Keratinocyte (primary cell): ENCODE measurements at regions not wholly inside any gene's neighbourhood (a gene's known extent, or its start where the extent isn't known, plus 50 kb on each side); places are given as distances from the start of the nearest gene placed in this dataset.

Experiments used
- DNase-seq: peaks from one replicate; pipeline ENCODE4 v3.0.0-alpha.2; 2011; ENCODE audit warnings: low read depth, missing footprints, low spot score
- FAIRE-seq: peaks from 2 replicates; lab custom pipeline; 2011; peaks lifted over from hg19 to GRCh38; lab: Jason Lieb, UNC
- H2AFZ ChIP-seq: 2 replicates; pipeline ENCODE4 v1.6.0; 2012; ENCODE audit warnings: low read length, control low read depth, inconsistent platforms; ENCODE audit not compliant: control insufficient read depth
- H3K27ac ChIP-seq: 2 replicates; pipeline ENCODE4 v1.5.1; 2011; ENCODE audit warnings: low read length; ENCODE audit not compliant: control insufficient read depth, insufficient read depth
- H3K27me3 ChIP-seq: 3 replicates; pipeline ENCODE4 v1.6.0; 2011; ENCODE audit warnings: low read length; ENCODE audit not compliant: control insufficient read depth, insufficient read depth; ENCODE audit errors: extremely low read depth
- H3K36me3 ChIP-seq, 2 experiments: 2 replicates in 1 of 2; 3 replicates in 1 of 2; pipeline ENCODE4 v1.5.1; 2011; ENCODE audit warnings: low read length in 2 of 2, mild to moderate bottlenecking in 1 of 2; ENCODE audit not compliant: control insufficient read depth in 2 of 2, insufficient read depth in 2 of 2; ENCODE audit errors: extremely low read depth in 1 of 2
- H3K4me1 ChIP-seq: 3 replicates; pipeline ENCODE4 v1.5.1; 2011; ENCODE audit warnings: low read length; ENCODE audit not compliant: control insufficient read depth, insufficient read depth; ENCODE audit errors: extremely low read depth
- H3K4me2 ChIP-seq: 3 replicates; pipeline ENCODE4 v1.6.0; 2011; ENCODE audit warnings: low read depth, low read length; ENCODE audit not compliant: control insufficient read depth, insufficient read depth; ENCODE audit errors: extremely low read depth
- H3K4me3 ChIP-seq, 3 experiments: fragments of 200-600 bp in 1 of 3; sonication (generic) in 1 of 3; 2 replicates in 2 of 3; 3 replicates in 1 of 3; pipeline ENCODE4 v1.5.1; 2011 to 2016; ENCODE audit warnings: low read length in 3 of 3, mild to moderate bottlenecking in 3 of 3, control low read depth in 2 of 3, inconsistent platforms in 1 of 3, low read depth in 1 of 3, mixed read lengths in 1 of 3, mixed run types in 1 of 3, moderate library complexity in 1 of 3; ENCODE audit not compliant: control insufficient read depth in 2 of 3, insufficient read depth in 2 of 3; ENCODE audit errors: extremely low read depth in 1 of 3
- H3K79me2 ChIP-seq: 2 replicates; pipeline ENCODE4 v1.6.0; 2012; ENCODE audit warnings: low read length; ENCODE audit not compliant: control insufficient read depth, insufficient read depth
- H3K9ac ChIP-seq: 3 replicates; pipeline ENCODE4 v1.6.0; 2011; ENCODE audit warnings: low read length; ENCODE audit not compliant: control insufficient read depth, insufficient read depth; ENCODE audit errors: extremely low read depth
- H3K9me1 ChIP-seq: 3 replicates; pipeline ENCODE4 v1.6.0; 2011; ENCODE audit warnings: low read length; ENCODE audit not compliant: control insufficient read depth, insufficient read depth; ENCODE audit errors: extremely low read depth
- H3K9me3 ChIP-seq: 2 replicates; pipeline ENCODE4 v1.5.1; 2012; ENCODE audit warnings: low read depth, low read length; ENCODE audit not compliant: control insufficient read depth
- H4K20me1 ChIP-seq: 3 replicates; pipeline ENCODE4 v1.6.0; 2011; ENCODE audit warnings: low read length; ENCODE audit not compliant: control insufficient read depth, insufficient read depth; ENCODE audit errors: extremely low read depth
- EZH2 ChIP-seq: IDR thresholded peaks from one replicate; pipeline ENCODE4 v1.6.1; 2012; ENCODE audit warnings: inconsistent platforms, mild to moderate bottlenecking, low read length, moderate library complexity
- dilution Hi-C: fragments of 300-500 bp; cut with MboI; formaldehyde crosslinking; loops from one replicate; pipeline ENCODE4 v1.7.0; 2020; ENCODE audit warnings: low sequenced_read_pairs; ENCODE audit not compliant: extremely low pct_ligation_motif_present
- TF ChIP-seq, protein P1 (sequence below), 3 experiments: IDR thresholded peaks in 1 of 3; conservative IDR thresholded peaks in 1 of 3; optimal IDR thresholded peaks in 1 of 3; 2 replicates in 2 of 3; 3 replicates in 1 of 3; pipeline versions ENCODE3 to v1.5.1; 2011; ENCODE audit warnings: low read length in 3 of 3, mild to moderate bottlenecking in 3 of 3, moderate library complexity in 2 of 3, control low read depth in 1 of 3, inconsistent platforms in 1 of 3; ENCODE audit not compliant: insufficient read depth in 2 of 3; ENCODE audit errors: extremely low read depth in 1 of 3

DNA sequence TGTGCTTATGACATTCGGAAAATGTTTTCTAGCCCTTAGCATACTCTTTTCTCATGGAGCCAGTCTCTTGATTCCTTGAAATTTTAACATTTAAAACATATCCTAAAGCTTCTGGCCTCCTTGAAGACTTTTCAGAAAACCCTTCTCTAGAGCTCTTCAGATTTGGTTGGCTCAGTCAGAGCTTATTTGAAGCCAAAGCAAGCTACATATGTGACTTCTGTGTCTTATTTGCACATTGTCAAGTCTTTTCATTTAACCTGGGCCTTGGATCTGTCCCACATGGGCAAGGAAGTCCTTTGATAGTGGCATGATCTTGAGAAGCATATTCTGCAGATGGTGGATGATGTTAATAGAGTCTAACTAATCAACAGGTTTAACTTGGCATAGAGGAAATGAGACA is 116.5 kb downstream of the LACC1 start:
- H3K79me2 ChIP-seq: no peaks in the 10 kb centered on the region
- H3K4me3 ChIP-seq: no peak overlapping the region
- FAIRE-seq: no peak
- TF ChIP-seq, protein P1, sequence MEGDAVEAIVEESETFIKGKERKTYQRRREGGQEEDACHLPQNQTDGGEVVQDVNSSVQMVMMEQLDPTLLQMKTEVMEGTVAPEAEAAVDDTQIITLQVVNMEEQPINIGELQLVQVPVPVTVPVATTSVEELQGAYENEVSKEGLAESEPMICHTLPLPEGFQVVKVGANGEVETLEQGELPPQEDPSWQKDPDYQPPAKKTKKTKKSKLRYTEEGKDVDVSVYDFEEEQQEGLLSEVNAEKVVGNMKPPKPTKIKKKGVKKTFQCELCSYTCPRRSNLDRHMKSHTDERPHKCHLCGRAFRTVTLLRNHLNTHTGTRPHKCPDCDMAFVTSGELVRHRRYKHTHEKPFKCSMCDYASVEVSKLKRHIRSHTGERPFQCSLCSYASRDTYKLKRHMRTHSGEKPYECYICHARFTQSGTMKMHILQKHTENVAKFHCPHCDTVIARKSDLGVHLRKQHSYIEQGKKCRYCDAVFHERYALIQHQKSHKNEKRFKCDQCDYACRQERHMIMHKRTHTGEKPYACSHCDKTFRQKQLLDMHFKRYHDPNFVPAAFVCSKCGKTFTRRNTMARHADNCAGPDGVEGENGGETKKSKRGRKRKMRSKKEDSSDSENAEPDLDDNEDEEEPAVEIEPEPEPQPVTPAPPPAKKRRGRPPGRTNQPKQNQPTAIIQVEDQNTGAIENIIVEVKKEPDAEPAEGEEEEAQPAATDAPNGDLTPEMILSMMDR (optimal IDR thresholded peaks at IDR 0.05 in 1 of 3, IDR thresholded peaks at IDR 0.05 in 1 of 3, conservative IDR thresholded peaks at IDR 0.05 in 1 of 3; ENCODE audit: extremely low read depth in 1 of 3, insufficient read depth in 2 of 3, low read length in 3 of 3): no peak
- no peak for TF ChIP-seq EZH2
- H3K9ac ChIP-seq: no peak overlapping the region
- H4K20me1 ChIP-seq: no peaks in the 10 kb centered on the region
- no peaks in the 10 kb centered on the region for H3K9me3 ChIP-seq
- no peak overlapping the region for H3K27ac ChIP-seq
- H3K27me3 ChIP-seq: no peaks in the 10 kb centered on the region
- H3K9me1 ChIP-seq: no peaks in the 10 kb centered on the region
- H2AFZ ChIP-seq: no peak overlapping the region
- H3K36me3 ChIP-seq: no peaks in the 10 kb centered on the region
- no peak overlapping the region for H3K4me2 ChIP-seq
- DNase-seq: no peak
- H3K4me1 ChIP-seq: peaks cover 2% of the 10 kb centered on the region
- dilution Hi-C loops: no loop called here

DNA sequence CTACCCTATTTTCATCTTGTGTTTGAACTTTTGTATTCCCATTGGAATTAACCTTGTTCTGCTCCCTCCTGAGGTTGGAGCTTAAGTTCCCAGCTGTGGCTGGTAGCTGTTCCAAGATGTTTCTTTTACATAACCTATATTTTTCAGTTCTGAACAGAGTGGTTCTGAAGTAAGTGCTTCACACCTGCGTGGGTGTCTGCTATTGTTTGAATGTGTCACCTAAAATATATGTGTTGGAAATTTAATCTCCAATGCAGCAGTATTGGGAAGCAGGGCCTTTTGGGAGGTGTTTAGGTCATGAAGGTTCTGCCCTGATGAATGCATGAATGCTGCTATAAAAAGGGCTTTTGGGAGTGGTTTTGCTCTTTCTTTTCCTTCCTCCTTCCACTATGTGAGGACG is 123.8 kb downstream of the LACC1 start:
- dilution Hi-C loops: no loop called here

More for the DNA sequence above, 123.8 kb downstream of the LACC1 start:
- H2AFZ ChIP-seq: no peak overlapping the region
- H3K27ac ChIP-seq: no peak overlapping the region
- no peak for DNase-seq
- H3K79me2 ChIP-seq: no peaks in the 10 kb centered on the region
- no peak overlapping the region for H3K4me3 ChIP-seq
- H3K4me1 ChIP-seq: peaks cover 10% of the 10 kb centered on the region
- no peak for TF ChIP-seq EZH2
- TF ChIP-seq, protein P1 (optimal IDR thresholded peaks at IDR 0.05 in 1 of 3, IDR thresholded peaks at IDR 0.05 in 1 of 3, conservative IDR thresholded peaks at IDR 0.05 in 1 of 3; ENCODE audit: extremely low read depth in 1 of 3, insufficient read depth in 2 of 3, low read length in 3 of 3): no peak
- no peaks in the 10 kb centered on the region for H3K9me3 ChIP-seq
- no peaks in the 10 kb centered on the region for H3K9me1 ChIP-seq
- H3K27me3 ChIP-seq: no peaks in the 10 kb centered on the region
- no peaks in the 10 kb centered on the region for H4K20me1 ChIP-seq
- H3K4me2 ChIP-seq: no peak overlapping the region
- FAIRE-seq: peak; percentile 48
- H3K36me3 ChIP-seq: no peaks in the 10 kb centered on the region
- H3K9ac ChIP-seq: no peak overlapping the region
